ENCODE measurements at regions not wholly inside any gene's neighbourhood (a gene's known extent, or its start where the extent isn't known, plus 50 kb on each side); places are given as distances from the start of the nearest gene placed in this dataset.
A peak's percentile ranks its signal among the peaks of the same experiment; 100 is the strongest.

GRCh38 chr2:104650405-104650996 is 203.4 kb upstream of the POU3F3 start:
- DNase-seq (no peak), ATAC-seq (no peak)
- Histone ChIP-seq H3K27me3 (no peaks in the 10 kb centered on the region), H3K9me3 (no peaks in the 10 kb centered on the region), H3K4me1 (no peaks in the 10 kb centered on the region), H3K27ac (no peak overlapping the region), H3K4me3 (no peak overlapping the region), H3K36me3 (no peaks in the 10 kb centered on the region)
- TF ChIP-seq CTCF (IDR thresholded peaks at IDR 0.05), result no peak
- TF ChIP-seq POLR2A (IDR thresholded peaks at IDR 0.05), result no peak
- intact Hi-C loops (cut with DNase I), result no loop called here

DNA sequence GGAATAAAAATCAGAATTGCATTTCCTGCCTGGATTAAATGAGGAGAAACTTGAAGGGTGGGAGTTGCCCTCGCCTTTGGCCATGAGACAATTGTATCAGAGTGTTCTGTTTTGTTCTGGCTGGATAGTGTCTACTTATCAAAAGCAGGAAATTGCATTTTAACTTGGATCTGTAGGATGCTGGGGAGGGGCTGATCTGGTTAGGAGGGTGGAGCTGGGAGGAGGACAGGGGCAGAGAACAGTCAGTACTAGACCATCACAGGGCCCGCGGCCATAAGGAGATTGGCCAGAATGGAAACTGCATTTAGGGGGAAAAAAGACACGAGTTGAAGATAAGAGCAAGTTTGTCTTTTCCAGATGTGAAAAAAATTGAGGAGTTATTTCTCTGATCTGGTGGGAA is 199.1 kb upstream of the POU3F3 start:
- Histone ChIP-seq H3K27ac (no peak overlapping the region), H3K4me1 (no peaks in the 10 kb centered on the region), H3K4me3 (no peak overlapping the region), H3K27me3 (no peaks in the 10 kb centered on the region), H3K9me3 (no peaks in the 10 kb centered on the region), H3K36me3 (no peaks in the 10 kb centered on the region)
- DNase-seq, result no peak
- peak; percentile 59 to 85 (median 68) for ATAC-seq
- intact Hi-C loops (cut with DNase I), result no loop called here
- TF ChIP-seq POLR2A (IDR thresholded peaks at IDR 0.05) (no peak), CTCF (IDR thresholded peaks at IDR 0.05) (no peak)
- WGBS (ENCODE audit: insufficient coverage, low coverage, low lambda C conversion rate, missing lambda C conversion rate), result 46% methylated on average over 4 of the region's 4 CpGs

DNA sequence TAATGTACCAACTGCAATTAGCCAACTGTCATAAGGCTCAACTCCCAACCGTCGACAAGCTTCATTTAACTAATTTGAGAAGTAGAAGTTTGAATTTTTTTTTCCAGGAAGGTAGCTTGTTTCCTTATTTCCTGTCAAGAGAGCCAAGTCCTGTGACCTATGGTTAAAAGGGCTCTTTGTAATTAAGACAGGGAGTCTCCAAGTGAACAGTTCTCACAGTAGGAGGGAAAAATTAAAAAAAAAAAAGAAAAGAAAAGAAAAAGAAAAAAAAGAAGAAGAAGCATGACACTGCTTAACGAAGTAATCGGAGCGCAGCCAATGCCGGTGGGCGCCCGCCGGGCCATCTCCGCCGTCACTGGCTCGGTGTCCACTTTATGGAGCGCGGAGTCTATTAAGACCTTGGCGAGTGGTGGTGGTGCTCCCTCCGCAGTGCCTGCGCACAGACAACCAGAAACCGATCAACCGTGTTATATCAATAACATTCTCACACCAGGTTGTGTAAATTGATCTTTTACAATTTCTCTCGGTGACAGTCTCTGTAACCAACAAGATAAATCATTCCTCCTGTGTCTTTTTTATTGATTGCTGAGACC is 197.2 kb upstream of the POU3F3 start:
- DNase-seq, result no peak
- ATAC-seq, result no peak
- TF ChIP-seq POLR2A (IDR thresholded peaks at IDR 0.05), result no peak
- TF ChIP-seq CTCF (IDR thresholded peaks at IDR 0.05), result no peak

GRCh38 chr2:104658144-104658835 is 195.6 kb upstream of the POU3F3 start:
- Histone ChIP-seq H3K36me3 (no peaks in the 10 kb centered on the region), H3K27me3 (no peaks in the 10 kb centered on the region), H3K4me3 (no peak overlapping the region), H3K4me1 (no peaks in the 10 kb centered on the region), H3K9me3 (no peaks in the 10 kb centered on the region), H3K27ac (no peak overlapping the region)
- WGBS (ENCODE audit: insufficient coverage, low coverage, low lambda C conversion rate, missing lambda C conversion rate), result 33% methylated on average over 8 of the region's 19 CpGs
- no peak for TF ChIP-seq CTCF (IDR thresholded peaks at IDR 0.05)
- TF ChIP-seq POLR2A (IDR thresholded peaks at IDR 0.05), result no peak
- intact Hi-C loops (cut with DNase I), result no loop called here
- ATAC-seq, result peak; percentile 67 to 88 (median 84)
- peak; percentile 41 to 70 (median 56) for DNase-seq

More for the DNA sequence above, 197.2 kb upstream of the POU3F3 start:
- Histone ChIP-seq H3K4me3 (no peak overlapping the region), H3K9me3 (no peaks in the 10 kb centered on the region), H3K27ac (no peak overlapping the region), H3K27me3 (no peaks in the 10 kb centered on the region), H3K36me3 (no peaks in the 10 kb centered on the region), H3K4me1 (no peaks in the 10 kb centered on the region)
- intact Hi-C loops (cut with DNase I), result no loop called here
- WGBS (ENCODE audit: insufficient coverage, low coverage, low lambda C conversion rate, missing lambda C conversion rate), result 14% methylated on average over 20 of the region's 20 CpGs
